ENCODE measurements at regions not wholly inside any gene's neighbourhood (a gene's known extent, or its start where the extent isn't known, plus 50 kb on each side); places are given as distances from the start of the nearest gene placed in this dataset.

DNA sequence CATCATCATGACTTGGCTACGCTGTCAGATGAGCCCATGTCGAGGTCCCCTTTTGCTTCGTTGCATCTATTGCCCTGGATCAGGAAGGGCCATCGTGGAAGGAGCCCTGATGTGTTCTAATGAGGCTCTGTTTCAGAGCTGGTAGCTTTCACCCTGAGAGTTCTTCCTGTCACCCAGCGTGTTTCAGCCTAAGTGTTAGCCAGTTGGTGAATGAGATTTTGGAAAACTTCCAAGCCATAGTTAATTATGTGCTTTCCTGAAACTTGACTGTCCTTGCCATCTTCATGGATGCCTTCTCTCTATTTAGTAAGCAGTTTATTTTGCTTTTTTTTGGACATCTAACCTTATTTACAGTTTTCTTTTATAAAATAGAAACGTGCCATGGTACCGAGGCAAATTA is 1695.4 kb upstream of the WWC1 start:
- Mint-ChIP-seq H3K27me3 (no peaks in the 10 kb centered on the region), H3K9me3 (peaks cover 0 to 35% (median 5%) of the 10 kb centered on the region in 8 donors), H3K4me3 (no peak overlapping the region), H3K4me1 (no peaks in the 10 kb centered on the region), H3K27ac (no peak overlapping the region), H3K36me3 (peaks cover 0 to 2% of the 10 kb centered on the region in 2 donors)
- H3K4me1 ChIP-seq (ENCODE audit: insufficient read depth, low read length) = no peaks in the 10 kb centered on the region
- H3K9me3 ChIP-seq (ENCODE audit: control insufficient read depth in 1 of 2, low read length in 2 of 2) = no peaks in the 10 kb centered on the region
- no peaks in the 10 kb centered on the region for H3K27me3 ChIP-seq (ENCODE audit: insufficient read depth, low read length)
- no peak overlapping the region for H3K27ac ChIP-seq (ENCODE audit: low read depth, low read length)
- no peak overlapping the region for H3K4me3 ChIP-seq (ENCODE audit: low read length in 2 of 2)
- intact Hi-C loops (cut with micrococcal nuclease) = no loop called here
- CTCF ChIA-PET (ENCODE audit: partially characterized antibody) = no interaction called here
- H3K36me3 ChIP-seq (ENCODE audit: insufficient read depth, low read length) = no peaks in the 10 kb centered on the region
- POLR2A ChIA-PET (ENCODE audit: partially characterized antibody) = no interaction called here
- DNase-seq = no peak

DNA sequence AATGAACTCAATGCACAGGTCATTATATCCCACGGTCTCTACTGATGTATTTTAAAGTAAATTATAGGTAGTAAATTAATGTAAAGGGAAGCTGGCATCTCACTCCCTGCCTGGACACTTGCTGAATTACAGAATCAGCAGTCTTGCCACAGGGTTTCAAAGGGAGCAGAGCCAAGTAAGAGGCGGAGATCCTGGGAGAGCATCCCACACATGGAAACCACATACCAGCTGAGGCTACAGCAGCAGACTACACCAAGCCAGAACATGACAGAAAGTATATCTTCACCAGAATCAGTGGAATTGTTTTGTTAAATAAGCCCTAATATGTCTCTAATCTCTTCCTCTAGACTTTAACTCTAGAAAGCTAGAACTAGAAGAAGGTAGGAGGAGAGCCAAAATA is 1689.2 kb upstream of the WWC1 start:
- no peaks in the 10 kb centered on the region for H3K27me3 ChIP-seq (ENCODE audit: insufficient read depth, low read length)
- no peaks in the 10 kb centered on the region for H3K27me3 Mint-ChIP-seq
- POLR2A ChIA-PET (ENCODE audit: partially characterized antibody) = no interaction called here
- H3K4me3 ChIP-seq (ENCODE audit: low read length in 2 of 2) = no peak overlapping the region
- peaks cover 3 to 24% (median 7%) of the 10 kb centered on the region in 8 donors for H3K9me3 Mint-ChIP-seq
- no peak overlapping the region for H3K27ac Mint-ChIP-seq
- no peak for DNase-seq
- intact Hi-C loops (cut with micrococcal nuclease) = no loop called here
- H3K27ac ChIP-seq (ENCODE audit: low read depth, low read length) = no peak overlapping the region
- H3K9me3 ChIP-seq (ENCODE audit: control insufficient read depth in 1 of 2, low read length in 2 of 2) = peaks cover 0 to 3% of the 10 kb centered on the region in 2 donors
- no peak overlapping the region for H3K4me3 Mint-ChIP-seq
- CTCF ChIA-PET (ENCODE audit: partially characterized antibody) = no interaction called here
- no peaks in the 10 kb centered on the region for H3K36me3 Mint-ChIP-seq
- H3K4me1 Mint-ChIP-seq = no peaks in the 10 kb centered on the region
- H3K36me3 ChIP-seq (ENCODE audit: insufficient read depth, low read length) = no peaks in the 10 kb centered on the region
- H3K4me1 ChIP-seq (ENCODE audit: insufficient read depth, low read length) = no peaks in the 10 kb centered on the region

DNA sequence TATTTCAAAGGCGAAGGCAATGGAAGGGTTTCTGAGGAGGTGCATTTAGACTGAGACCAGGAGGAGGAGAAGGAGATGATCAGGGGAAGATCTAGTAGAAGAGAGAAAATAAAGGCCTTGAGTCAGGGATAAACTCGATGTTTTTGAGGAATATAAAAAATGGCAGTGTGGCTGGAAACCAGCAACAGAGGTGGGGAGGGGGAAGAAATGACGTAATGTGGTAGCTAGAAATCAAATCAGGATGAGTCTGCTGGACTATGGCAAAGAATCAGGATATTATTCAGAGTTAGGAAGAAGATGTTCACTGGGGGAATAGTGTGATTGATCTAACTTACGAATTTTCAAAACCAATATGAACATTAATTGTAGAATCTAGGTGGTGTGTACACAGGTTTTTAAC is 1673.9 kb upstream of the WWC1 start:
- Histone ChIP-seq H3K27ac (ENCODE audit: low read depth, low read length) (no peak overlapping the region), H3K4me3 (ENCODE audit: low read length in 2 of 2) (no peak overlapping the region), H3K36me3 (ENCODE audit: insufficient read depth, low read length) (no peaks in the 10 kb centered on the region), H3K9me3 (ENCODE audit: control insufficient read depth in 1 of 2, low read length in 2 of 2) (no peaks in the 10 kb centered on the region), H3K27me3 (ENCODE audit: insufficient read depth, low read length) (no peaks in the 10 kb centered on the region), H3K4me1 (ENCODE audit: insufficient read depth, low read length) (no peaks in the 10 kb centered on the region)
- Mint-ChIP-seq H3K27ac (no peak overlapping the region), H3K36me3 (no peaks in the 10 kb centered on the region), H3K4me3 (no peak overlapping the region), H3K9me3 (peaks cover 6 to 24% (median 13%) of the 10 kb centered on the region in 8 donors), H3K4me1 (no peaks in the 10 kb centered on the region), H3K27me3 (no peaks in the 10 kb centered on the region)
- ChIA-PET POLR2A (ENCODE audit: partially characterized antibody) (no interaction called here), CTCF (ENCODE audit: partially characterized antibody) (no interaction called here)
- DNase-seq = no peak
- intact Hi-C loops (cut with micrococcal nuclease) = no loop called here

DNA sequence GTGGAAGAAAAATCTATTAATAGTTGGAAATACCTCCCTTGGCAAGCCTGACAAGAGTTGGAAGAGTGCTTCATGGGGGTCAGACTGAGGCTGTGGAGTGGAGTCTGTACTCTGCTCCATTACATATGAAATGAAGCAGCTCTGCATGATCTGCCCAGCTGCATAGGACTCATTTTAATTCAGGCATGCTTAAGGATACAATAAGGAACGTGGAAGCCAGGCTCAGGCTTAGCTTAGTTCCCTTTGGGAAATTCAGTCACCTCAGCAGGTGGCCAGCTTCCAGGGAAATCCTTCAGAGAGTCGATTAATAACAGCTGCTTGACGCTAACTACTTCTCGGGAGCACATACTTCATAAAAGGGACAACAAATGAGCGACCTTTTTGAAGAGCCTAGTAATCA is 1672.9 kb upstream of the WWC1 start:
- no peaks in the 10 kb centered on the region for H3K4me1 ChIP-seq (ENCODE audit: insufficient read depth, low read length)
- intact Hi-C loops (cut with micrococcal nuclease) = no loop called here
- ChIA-PET CTCF (ENCODE audit: partially characterized antibody) (no interaction called here), POLR2A (ENCODE audit: partially characterized antibody) (no interaction called here)
- H3K27ac ChIP-seq (ENCODE audit: low read depth, low read length) = no peak overlapping the region
- no peak for DNase-seq
- H3K36me3 Mint-ChIP-seq = no peaks in the 10 kb centered on the region
- H3K4me3 Mint-ChIP-seq = no peak overlapping the region
- H3K27me3 Mint-ChIP-seq = no peaks in the 10 kb centered on the region
- no peak overlapping the region for H3K27ac Mint-ChIP-seq
- H3K4me3 ChIP-seq (ENCODE audit: low read length in 2 of 2) = no peak overlapping the region
- no peaks in the 10 kb centered on the region for H3K4me1 Mint-ChIP-seq
- H3K9me3 ChIP-seq (ENCODE audit: control insufficient read depth in 1 of 2, low read length in 2 of 2) = no peaks in the 10 kb centered on the region
- H3K36me3 ChIP-seq (ENCODE audit: insufficient read depth, low read length) = no peaks in the 10 kb centered on the region
- peaks cover 6 to 24% (median 12%) of the 10 kb centered on the region in 8 donors for H3K9me3 Mint-ChIP-seq
- no peaks in the 10 kb centered on the region for H3K27me3 ChIP-seq (ENCODE audit: insufficient read depth, low read length)

DNA sequence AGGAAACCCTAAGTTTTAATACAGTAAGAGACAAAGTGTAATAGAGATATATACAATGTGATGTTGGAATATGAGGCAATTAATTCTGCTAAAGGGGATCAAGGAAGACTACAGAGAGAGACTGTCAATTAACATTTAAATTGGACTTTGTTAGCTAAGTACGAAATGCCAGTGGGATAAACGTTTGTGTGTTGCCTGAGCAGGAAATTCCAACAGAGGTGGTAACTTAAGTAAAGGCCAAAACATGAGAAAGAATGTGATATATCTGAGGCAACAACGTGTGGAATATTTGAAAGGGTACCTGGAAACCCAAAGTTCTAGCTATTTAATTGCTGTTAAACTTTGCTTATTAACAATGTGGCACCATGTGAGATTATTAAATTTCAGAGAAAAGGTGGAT is 1666.9 kb upstream of the WWC1 start:
- Histone ChIP-seq H3K9me3 (ENCODE audit: control insufficient read depth in 1 of 2, low read length in 2 of 2) (no peaks in the 10 kb centered on the region), H3K27ac (ENCODE audit: low read depth, low read length) (no peak overlapping the region), H3K36me3 (ENCODE audit: insufficient read depth, low read length) (no peaks in the 10 kb centered on the region), H3K27me3 (ENCODE audit: insufficient read depth, low read length) (no peaks in the 10 kb centered on the region), H3K4me3 (ENCODE audit: low read length in 2 of 2) (no peak overlapping the region), H3K4me1 (ENCODE audit: insufficient read depth, low read length) (no peaks in the 10 kb centered on the region)
- Mint-ChIP-seq H3K36me3 (no peaks in the 10 kb centered on the region), H3K9me3 (peaks cover 2 to 15% (median 6%) of the 10 kb centered on the region in 8 donors), H3K27me3 (no peaks in the 10 kb centered on the region), H3K27ac (no peak overlapping the region), H3K4me1 (no peaks in the 10 kb centered on the region), H3K4me3 (no peak overlapping the region)
- intact Hi-C loops (cut with micrococcal nuclease) = no loop called here
- no peak for DNase-seq
- POLR2A ChIA-PET (ENCODE audit: partially characterized antibody) = no interaction called here
- CTCF ChIA-PET (ENCODE audit: partially characterized antibody) = no interaction called here

DNA sequence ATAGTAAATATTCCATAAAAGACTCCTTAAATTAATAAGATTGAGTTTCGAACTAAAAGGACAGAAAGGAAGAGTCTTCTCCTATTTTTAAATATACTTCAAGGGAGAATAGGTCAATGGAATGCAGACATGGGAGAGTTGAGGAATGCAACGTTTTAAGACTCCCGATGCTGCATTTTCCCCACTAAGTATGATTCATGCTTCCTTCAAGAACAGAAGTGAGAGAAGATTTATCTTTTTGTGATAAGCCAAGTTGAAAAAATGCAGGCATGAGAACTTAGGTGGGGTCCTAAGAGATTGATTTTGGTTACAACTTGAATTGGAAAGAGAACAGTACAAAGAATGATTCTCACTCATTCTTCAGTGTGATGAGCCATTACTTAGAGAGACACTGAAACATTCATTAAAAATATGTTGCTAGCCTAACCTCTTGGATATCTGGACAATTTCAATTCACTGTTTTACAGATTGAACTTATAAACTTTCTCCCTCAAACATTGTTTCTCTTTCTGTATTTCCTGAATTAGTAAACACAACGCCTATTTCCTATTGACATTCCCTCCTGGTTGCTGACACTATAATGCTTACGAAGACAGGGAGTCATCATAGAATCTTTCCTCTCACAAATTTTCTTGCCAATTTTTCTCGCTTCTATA is 1666.1 kb upstream of the WWC1 start:
- no peaks in the 10 kb centered on the region for H3K36me3 Mint-ChIP-seq
- ChIA-PET POLR2A (ENCODE audit: partially characterized antibody) (no interaction called here), CTCF (ENCODE audit: partially characterized antibody) (no interaction called here)
- peaks cover 0 to 11% (median 3%) of the 10 kb centered on the region in 8 donors for H3K9me3 Mint-ChIP-seq
- H3K27ac Mint-ChIP-seq = no peak overlapping the region
- DNase-seq = no peak
- no peaks in the 10 kb centered on the region for H3K4me1 Mint-ChIP-seq
- H3K27ac ChIP-seq (ENCODE audit: low read depth, low read length) = no peak overlapping the region
- no peaks in the 10 kb centered on the region for H3K36me3 ChIP-seq (ENCODE audit: insufficient read depth, low read length)
- H3K4me3 ChIP-seq (ENCODE audit: low read length in 2 of 2) = no peak overlapping the region
- H3K4me3 Mint-ChIP-seq = no peak overlapping the region
- no peaks in the 10 kb centered on the region for H3K9me3 ChIP-seq (ENCODE audit: control insufficient read depth in 1 of 2, low read length in 2 of 2)
- intact Hi-C loops (cut with micrococcal nuclease) = no loop called here
- H3K27me3 Mint-ChIP-seq = no peaks in the 10 kb centered on the region
- no peaks in the 10 kb centered on the region for H3K27me3 ChIP-seq (ENCODE audit: insufficient read depth, low read length)
- no peaks in the 10 kb centered on the region for H3K4me1 ChIP-seq (ENCODE audit: insufficient read depth, low read length)

DNA sequence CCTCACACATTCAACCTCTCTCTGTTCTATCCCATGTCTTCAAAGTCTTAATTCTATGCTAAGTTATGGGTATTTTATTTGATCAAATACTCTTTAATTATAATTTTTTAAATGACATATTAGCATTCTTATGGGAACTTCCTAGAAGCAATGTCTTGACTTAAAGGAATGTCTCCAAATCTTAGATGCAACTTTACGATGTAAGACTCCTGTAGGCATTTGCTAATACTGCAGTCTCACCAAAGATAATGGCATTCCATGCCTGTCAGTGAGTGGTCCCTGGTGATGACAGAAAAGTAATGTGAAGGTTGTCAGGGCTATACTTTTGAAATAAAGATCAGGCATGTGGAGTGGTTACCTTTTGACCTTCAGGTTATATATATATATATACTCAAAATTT is 1654.2 kb upstream of the WWC1 start:
- Histone ChIP-seq H3K4me3 (ENCODE audit: low read length in 2 of 2) (no peak overlapping the region), H3K27me3 (ENCODE audit: insufficient read depth, low read length) (no peaks in the 10 kb centered on the region), H3K4me1 (ENCODE audit: insufficient read depth, low read length) (no peaks in the 10 kb centered on the region), H3K27ac (ENCODE audit: low read depth, low read length) (no peak overlapping the region), H3K36me3 (ENCODE audit: insufficient read depth, low read length) (no peaks in the 10 kb centered on the region), H3K9me3 (ENCODE audit: control insufficient read depth in 1 of 2, low read length in 2 of 2) (no peaks in the 10 kb centered on the region)
- DNase-seq = no peak
- Mint-ChIP-seq H3K27me3 (no peaks in the 10 kb centered on the region), H3K4me3 (no peak overlapping the region), H3K4me1 (no peaks in the 10 kb centered on the region), H3K27ac (no peak overlapping the region), H3K36me3 (no peaks in the 10 kb centered on the region), H3K9me3 (peaks cover 0 to 19% (median 4%) of the 10 kb centered on the region in 8 donors)
- CTCF ChIA-PET (ENCODE audit: partially characterized antibody) = no interaction called here
- intact Hi-C loops (cut with micrococcal nuclease) = no loop called here
- POLR2A ChIA-PET (ENCODE audit: partially characterized antibody) = no interaction called here

DNA sequence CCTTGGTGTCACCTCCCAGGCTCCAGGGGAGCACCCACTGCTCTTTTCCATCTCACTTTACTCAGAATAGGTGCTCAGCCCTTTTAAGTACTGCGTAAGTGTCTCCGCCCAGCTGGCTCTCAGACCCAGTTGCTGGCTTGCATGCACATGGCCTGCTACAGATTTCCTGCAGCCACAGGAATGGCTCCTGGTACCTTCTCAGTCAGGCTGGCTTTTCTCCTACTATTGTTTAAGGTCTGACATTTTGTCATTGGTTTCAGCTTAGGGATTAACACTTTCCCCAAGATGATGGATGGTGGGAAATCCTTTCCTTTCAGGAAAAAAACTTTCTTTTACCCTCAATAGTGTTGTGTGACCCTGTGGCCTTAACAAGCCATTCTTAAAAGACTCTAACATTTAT is 1652.3 kb upstream of the WWC1 start:
- Histone ChIP-seq H3K4me1 (ENCODE audit: insufficient read depth, low read length) (no peaks in the 10 kb centered on the region), H3K9me3 (ENCODE audit: control insufficient read depth in 1 of 2, low read length in 2 of 2) (no peaks in the 10 kb centered on the region), H3K4me3 (ENCODE audit: low read length in 2 of 2) (no peak overlapping the region), H3K27ac (ENCODE audit: low read depth, low read length) (no peak overlapping the region), H3K27me3 (ENCODE audit: insufficient read depth, low read length) (no peaks in the 10 kb centered on the region), H3K36me3 (ENCODE audit: insufficient read depth, low read length) (no peaks in the 10 kb centered on the region)
- intact Hi-C loops (cut with micrococcal nuclease) = no loop called here
- H3K36me3 Mint-ChIP-seq = no peaks in the 10 kb centered on the region
- H3K4me1 Mint-ChIP-seq = no peaks in the 10 kb centered on the region
- POLR2A ChIA-PET (ENCODE audit: partially characterized antibody) = no interaction called here
- no peak for DNase-seq
- CTCF ChIA-PET (ENCODE audit: partially characterized antibody) = no interaction called here
- H3K4me3 Mint-ChIP-seq = no peak overlapping the region
- no peaks in the 10 kb centered on the region for H3K27me3 Mint-ChIP-seq
- H3K27ac Mint-ChIP-seq = no peak overlapping the region
- H3K9me3 Mint-ChIP-seq = peaks cover 0 to 18% (median 4%) of the 10 kb centered on the region in 8 donors

Data from CD4-positive, alpha-beta memory T cell (primary cell).